WTC11 (cell line): ENCODE measurements at regions not wholly inside any gene's neighbourhood (a gene's known extent, or its start where the extent isn't known, plus 50 kb on each side); places are given as distances from the start of the nearest gene placed in this dataset.

Experiments used
- CREB1 ChIP-seq: sonication (generic); formaldehyde crosslinking; IDR thresholded peaks from 2 replicates; pipeline ENCODE4 v1.8.0; 2023; ENCODE audit warnings: mild to moderate bottlenecking, missing genetic modification reagents
- CTCF ChIP-seq: fragments of 200-600 bp; IDR thresholded peaks from 2 replicates; pipeline ENCODE4 v1.8.0; 2022; ENCODE audit warnings: antibody characterized with exemption
- FOXJ3 ChIP-seq: sonication (generic); formaldehyde crosslinking; IDR thresholded peaks from 2 replicates; pipeline ENCODE4 v1.9.0; 2021; ENCODE audit warnings: missing genetic modification reagents, mild to moderate bottlenecking, borderline replicate concordance
- FOXP1 ChIP-seq: sonication (generic); formaldehyde crosslinking; IDR thresholded peaks from 2 replicates; pipeline ENCODE4 v1.8.0; 2022; ENCODE audit warnings: missing genetic modification reagents, mild to moderate bottlenecking, moderate library complexity, borderline replicate concordance
- FOXP4 ChIP-seq: sonication (generic); formaldehyde crosslinking; IDR thresholded peaks from 2 replicates; pipeline ENCODE4 v1.8.0; 2022; ENCODE audit warnings: mild to moderate bottlenecking, missing genetic modification reagents
- HMGXB4 ChIP-seq: sonication (generic); formaldehyde crosslinking; IDR thresholded peaks from 2 replicates; pipeline ENCODE4 v1.8.1; 2023; ENCODE audit warnings: mild to moderate bottlenecking, moderate library complexity, missing genetic modification reagents
- IRF2 ChIP-seq: sonication (generic); formaldehyde crosslinking; IDR thresholded peaks from 2 replicates; pipeline ENCODE4 v1.8.0; 2022; ENCODE audit warnings: low read depth, missing genetic modification reagents, borderline replicate concordance
- JUN ChIP-seq: sonication (generic); formaldehyde crosslinking; IDR thresholded peaks from 2 replicates; pipeline ENCODE4 v1.8.0; 2023; ENCODE audit warnings: mild to moderate bottlenecking, missing genetic modification reagents
- NR2C2 ChIP-seq: sonication (generic); formaldehyde crosslinking; IDR thresholded peaks from 2 replicates; pipeline ENCODE4 v1.8.0; 2022; ENCODE audit warnings: mild to moderate bottlenecking, missing genetic modification reagents
- SOX15 ChIP-seq: fragments of 250-450 bp; sonication (Bioruptor Pico); IDR thresholded peaks from 2 replicates; pipeline ENCODE4 v1.9.0; 2021; ENCODE audit warnings: mild to moderate bottlenecking
- SP1 ChIP-seq: sonication (generic); formaldehyde crosslinking; conservative IDR thresholded peaks from 2 replicates; pipeline ENCODE4 v1.8.1; 2022; ENCODE audit warnings: missing genetic modification reagents
- USF2 ChIP-seq: sonication (generic); formaldehyde crosslinking; IDR thresholded peaks from 2 replicates; pipeline ENCODE4 v1.8.1; 2023; ENCODE audit warnings: mild to moderate bottlenecking, missing genetic modification reagents, moderate library complexity
- ZNF121 ChIP-seq: sonication (generic); formaldehyde crosslinking; IDR thresholded peaks from 2 replicates; pipeline ENCODE4 v1.8.0; 2023; ENCODE audit warnings: missing genetic modification reagents
- ZNF416 ChIP-seq: fragments of 250-450 bp; sonication (Bioruptor Pico); IDR thresholded peaks from 2 replicates; pipeline ENCODE4 v1.9.0; 2021; ENCODE audit warnings: mild to moderate bottlenecking, inconsistent platforms

GRCh38 chr7:25675789-25676474 is 447.6 kb upstream of the NPVF start:
- TF ChIP-seq CTCF, result no peak
- no peak for TF ChIP-seq ZNF121 (CRISPR knock-in tag)
- no peak for TF ChIP-seq JUN (CRISPR knock-in tag)
- TF ChIP-seq SOX15, result no peak
- TF ChIP-seq FOXP1, result no peak
- TF ChIP-seq NR2C2 (CRISPR knock-in tag), result no peak
- TF ChIP-seq FOXP4 (CRISPR knock-in tag), result no peak
- no peak for TF ChIP-seq USF2
- TF ChIP-seq CREB1 (CRISPR knock-in tag), result no peak
- no peak for TF ChIP-seq SP1
- TF ChIP-seq IRF2 (CRISPR knock-in tag), result no peak
- no peak for TF ChIP-seq HMGXB4 (CRISPR knock-in tag)
- TF ChIP-seq ZNF416 (CRISPR knock-in tag), result no peak
- no peak for TF ChIP-seq FOXJ3 (CRISPR knock-in tag)
